Lung (tissue), 11 donors: ENCODE measurements at regions not wholly inside any gene's neighbourhood (a gene's known extent, or its start where the extent isn't known, plus 50 kb on each side); places are given as distances from the start of the nearest gene placed in this dataset.
"Not testable (repeated sequence)": the region's sequence is repeated elsewhere in the genome, so short reads cannot be mapped to it uniquely, and the experiment has no call there.

ENCODE experiments used
- ATAC-seq: fragments of 200-7000 bp; cut with Tn5 transposase; one replicate; pipeline ENCODE4 v1.9.1; 2020; ENCODE audit warnings: moderate number of reproducible peaks; ENCODE audit not compliant: insufficient read depth, low FRiP score
- DNase-seq, 3 donors: peaks; one replicate each; pipeline ENCODE4 v3.0.0-alpha.2; 2013 to 2017
- H3K27ac ChIP-seq, 2 donors: one replicate each; pipeline ENCODE4 v1.5.1; 2013; ENCODE audit warnings: mild to moderate bottlenecking in 2 of 2, moderate library complexity in 2 of 2, control low read depth in 1 of 2, inconsistent platforms in 1 of 2, low read depth in 1 of 2, low read length in 1 of 2
- H3K27me3 ChIP-seq, 3 donors: one replicate each; pipeline ENCODE4 v1.5.1; 2013; ENCODE audit warnings: low read length in 2 of 3; ENCODE audit not compliant: control insufficient read depth in 3 of 3, insufficient read depth in 3 of 3
- H3K36me3 ChIP-seq, 4 donors: one replicate each; pipeline ENCODE4 v1.5.1; 2013; ENCODE audit warnings: low read length in 4 of 4, mild to moderate bottlenecking in 1 of 4, moderate library complexity in 1 of 4; ENCODE audit not compliant: control insufficient read depth in 4 of 4, insufficient read depth in 4 of 4
- H3K4me1 ChIP-seq, 5 donors: one replicate each; pipeline ENCODE4 v1.5.1; 2013; ENCODE audit warnings: low read length in 5 of 5, mild to moderate bottlenecking in 2 of 5, moderate library complexity in 1 of 5; ENCODE audit not compliant: control insufficient read depth in 5 of 5, insufficient read depth in 5 of 5
- H3K4me3 ChIP-seq: one replicate; pipeline ENCODE4 v1.5.1; 2013; ENCODE audit warnings: mild to moderate bottlenecking, control low read depth, moderate library complexity
- H3K9ac ChIP-seq, 2 donors: one replicate each; pipeline ENCODE4 v1.5.1; 2013; ENCODE audit warnings: low read length in 2 of 2, control low read depth in 1 of 2; ENCODE audit not compliant: insufficient read depth in 1 of 2
- H3K9me3 ChIP-seq, 4 donors: one replicate each; pipeline ENCODE4 v1.5.1; 2013; ENCODE audit warnings: low read length in 3 of 4, mild to moderate bottlenecking in 1 of 4, moderate library complexity in 1 of 4; ENCODE audit not compliant: control insufficient read depth in 4 of 4, insufficient read depth in 3 of 4
- WGBS, 2 donors: extraction: QIAGEN DNeasy Blood & Tissue Kit; methylation state at CpG; one replicate each; pipeline ENCODE4 v1.1.7; 2013; 5-methylcytosine and 5-hydroxymethylcytosine counted together
- TF ChIP-seq, protein P1 (sequence below): IDR thresholded peaks from 2 replicates; pipeline ENCODE4 v1.5.1; 2012; ENCODE audit warnings: mild to moderate bottlenecking; ENCODE audit errors: control extremely low read depth, extremely low read depth
- donor health status: control.
- donor health status: control.
- donor health status: Bipolar disorder and iron deficiency.
- donor health status: healthy.
- donor health status: DM: yes; HTN: yes; CAD: no.

DNA sequence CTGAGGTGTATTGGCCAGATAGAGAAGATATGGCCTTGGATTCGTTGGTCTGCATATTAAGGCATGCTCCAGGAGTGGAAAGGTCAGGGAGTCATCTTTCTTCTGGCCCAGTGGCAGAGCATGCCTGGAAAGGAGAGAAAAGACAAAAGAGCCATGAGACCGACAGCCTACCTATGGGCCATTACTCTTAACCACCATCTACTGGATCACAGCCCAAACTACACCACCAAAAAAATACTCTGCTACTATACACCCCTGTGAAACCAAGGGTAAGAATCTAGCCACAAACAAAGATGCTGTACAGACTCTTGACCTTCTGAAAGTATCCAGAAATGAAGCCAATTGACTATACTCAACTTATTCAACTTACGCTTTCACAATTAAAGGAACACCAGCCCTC lies 96.1 kb upstream of the PLSCR5 start:
- TF ChIP-seq, protein P1, sequence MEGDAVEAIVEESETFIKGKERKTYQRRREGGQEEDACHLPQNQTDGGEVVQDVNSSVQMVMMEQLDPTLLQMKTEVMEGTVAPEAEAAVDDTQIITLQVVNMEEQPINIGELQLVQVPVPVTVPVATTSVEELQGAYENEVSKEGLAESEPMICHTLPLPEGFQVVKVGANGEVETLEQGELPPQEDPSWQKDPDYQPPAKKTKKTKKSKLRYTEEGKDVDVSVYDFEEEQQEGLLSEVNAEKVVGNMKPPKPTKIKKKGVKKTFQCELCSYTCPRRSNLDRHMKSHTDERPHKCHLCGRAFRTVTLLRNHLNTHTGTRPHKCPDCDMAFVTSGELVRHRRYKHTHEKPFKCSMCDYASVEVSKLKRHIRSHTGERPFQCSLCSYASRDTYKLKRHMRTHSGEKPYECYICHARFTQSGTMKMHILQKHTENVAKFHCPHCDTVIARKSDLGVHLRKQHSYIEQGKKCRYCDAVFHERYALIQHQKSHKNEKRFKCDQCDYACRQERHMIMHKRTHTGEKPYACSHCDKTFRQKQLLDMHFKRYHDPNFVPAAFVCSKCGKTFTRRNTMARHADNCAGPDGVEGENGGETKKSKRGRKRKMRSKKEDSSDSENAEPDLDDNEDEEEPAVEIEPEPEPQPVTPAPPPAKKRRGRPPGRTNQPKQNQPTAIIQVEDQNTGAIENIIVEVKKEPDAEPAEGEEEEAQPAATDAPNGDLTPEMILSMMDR, result no peak
- ATAC-seq, result no peak

DNA sequence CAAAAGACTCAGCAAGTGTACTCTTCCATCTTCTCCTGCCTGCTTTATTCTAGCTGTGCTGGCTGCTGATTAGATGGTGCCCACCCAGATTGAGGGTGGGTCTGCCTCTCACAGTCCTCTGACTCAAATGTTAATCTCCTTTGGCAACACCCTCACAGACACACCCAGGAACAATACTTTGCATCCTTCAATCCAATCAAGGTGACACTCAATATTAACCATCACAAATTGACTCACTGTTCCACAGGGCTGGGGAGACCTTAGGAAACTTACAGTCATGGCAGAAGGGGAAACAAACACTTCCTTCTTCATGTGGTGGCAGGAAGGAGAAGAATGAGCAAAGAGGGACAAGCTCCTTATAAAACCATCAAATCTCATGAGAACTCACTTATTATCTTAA lies 94.9 kb upstream of the PLSCR5 start:
- H3K27ac ChIP-seq, H3K9ac ChIP-seq, H3K36me3 ChIP-seq, H3K4me1 ChIP-seq, H3K27me3 ChIP-seq, H3K9me3 ChIP-seq, H3K4me3 ChIP-seq, ATAC-seq, DNase-seq: not testable (repeated sequence)

More for the DNA sequence above, 96.1 kb upstream of the PLSCR5 start:
- 77 to 83% methylated on average over 3 of the region's 3 CpGs for WGBS, 2 donors
- Histone ChIP-seq H3K27ac (no peak overlapping the region), H3K9ac (no peak overlapping the region), H3K4me3 (no peak overlapping the region), H3K36me3 (no peaks in the 10 kb centered on the region), H3K4me1 (no peaks in the 10 kb centered on the region), H3K27me3 (no peaks in the 10 kb centered on the region), H3K9me3 (no peaks in the 10 kb centered on the region)
- no peak for DNase-seq

DNA sequence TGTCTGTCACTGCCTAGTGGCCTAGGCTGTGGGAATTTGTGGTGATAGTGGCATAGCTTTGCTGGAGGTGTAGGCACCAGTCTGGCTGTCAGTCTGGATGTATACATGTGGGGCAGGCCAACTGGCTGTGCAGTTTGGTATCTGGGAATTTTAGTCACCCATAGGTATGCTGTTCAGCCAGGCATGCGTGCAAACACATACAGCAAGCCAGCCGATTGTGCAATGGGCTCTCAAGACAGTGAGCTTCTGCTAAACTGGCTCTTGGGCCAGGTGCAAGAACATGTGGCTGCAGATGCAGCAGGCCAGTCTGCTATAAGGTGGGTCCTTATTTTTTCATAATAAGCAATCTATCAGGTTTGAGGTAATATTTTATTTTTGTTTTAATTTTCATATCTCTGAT lies 87.1 kb upstream of the PLSCR5 start:
- ATAC-seq (no peak), DNase-seq (no peak)
- H3K4me3 ChIP-seq, result no peak overlapping the region
- no peak overlapping the region for H3K9ac ChIP-seq
- no peaks in the 10 kb centered on the region for H3K27me3 ChIP-seq
- TF ChIP-seq, protein P1, result no peak
- H3K9me3 ChIP-seq, result peaks cover 0 to 3% (median 0%) of the 10 kb centered on the region in 4 donors
- WGBS, 2 donors, result 92 to 98% methylated on average over 2 of the region's 2 CpGs
- H3K4me1 ChIP-seq, result no peaks in the 10 kb centered on the region
- no peaks in the 10 kb centered on the region for H3K36me3 ChIP-seq
- no peak overlapping the region for H3K27ac ChIP-seq

DNA sequence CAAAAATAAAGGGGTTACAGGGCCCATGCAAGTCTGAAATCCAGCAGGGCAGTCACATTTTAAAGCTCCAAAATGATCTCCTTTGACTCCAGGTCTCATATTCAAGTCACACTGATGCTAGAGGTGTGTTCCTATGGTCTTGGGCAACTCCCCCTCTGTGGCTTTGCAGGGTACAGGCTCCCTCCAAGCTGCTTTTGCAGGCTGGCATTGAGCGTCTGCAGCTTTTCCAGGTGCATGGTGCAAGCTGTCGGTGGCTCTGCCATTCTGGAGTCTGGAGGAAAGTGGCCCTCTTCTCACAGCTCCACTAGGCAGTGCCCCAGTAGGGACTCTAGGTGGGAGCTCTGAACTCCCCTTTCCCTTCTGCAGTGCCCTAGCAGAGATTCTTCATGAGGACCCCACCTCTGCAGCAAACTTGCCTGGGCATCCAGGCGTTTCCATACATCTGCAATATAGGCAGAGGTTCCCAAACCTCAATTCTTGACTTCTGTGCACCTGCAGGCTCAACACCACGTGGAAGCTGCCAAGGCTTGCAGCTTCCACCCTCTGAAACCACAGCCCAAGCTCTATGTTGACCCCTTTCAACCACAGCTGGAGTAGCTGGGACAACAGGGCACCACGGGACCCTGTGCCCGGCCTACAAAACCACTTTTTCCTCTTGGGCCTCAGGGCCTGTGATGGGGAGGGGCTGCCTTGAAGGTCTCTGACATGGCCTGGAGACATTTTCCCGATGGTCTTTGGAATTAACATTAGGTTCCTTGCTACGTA lies 80.1 kb upstream of the PLSCR5 start:
- H3K27ac ChIP-seq, result no peak overlapping the region
- no peaks in the 10 kb centered on the region for H3K27me3 ChIP-seq
- H3K4me1 ChIP-seq, result peaks cover 0 to 14% (median 0%) of the 10 kb centered on the region in 5 donors
- H3K36me3 ChIP-seq, result no peaks in the 10 kb centered on the region
- ATAC-seq (no peak), DNase-seq (no peak)
- TF ChIP-seq, protein P1, result no peak
- 80 to 82% methylated on average over 8 of the region's 8 CpGs for WGBS, 2 donors
- H3K9ac ChIP-seq, result no peak overlapping the region
- H3K4me3 ChIP-seq, result no peak overlapping the region
- H3K9me3 ChIP-seq, result no peaks in the 10 kb centered on the region
